A549 (cell line): ENCODE measurements at regions not wholly inside any gene's neighbourhood (a gene's known extent, or its start where the extent isn't known, plus 50 kb on each side); places are given as distances from the start of the nearest gene placed in this dataset.

Source experiments
- ATAC-seq, 2 experiments: fragments of 200-7000 bp in 1 of 2; fragments of >200 bp in 1 of 2; cut with Nextera tagmentation in 1 of 2; cut with Tn5 transposase in 1 of 2; 3 replicates each; pipeline versions ENCODE4 v1.8.0 to v1.9.1; 2018 to 2020; ENCODE audit warnings: mild to moderate bottlenecking in 1 of 2, moderate library complexity in 1 of 2
- CTCF ChIA-PET: fragments of 300-600 bp; sonication (Branson Sonifier 250); formaldehyde crosslinking; extraction: SDS; loops from one replicate; lab custom pipeline; 2021; ENCODE audit warnings: antibody characterized with exemption, inconsistent platforms; lab: Yijun Ruan, JAX
- POLR2A ChIA-PET: fragments of 350-600 bp; formaldehyde crosslinking; extraction: SDS; loops from one replicate; lab custom pipeline; 2021; ENCODE audit warnings: antibody characterized with exemption, inconsistent platforms; lab: Yijun Ruan, JAX
- DNase-seq, 2 experiments: peaks; one replicate each; pipeline versions ENCODE4 v3.0.0 to v3.0.0-alpha.2; 2011 to 2016; ENCODE audit warnings: low read depth in 1 of 2, low spot score in 1 of 2
- FAIRE-seq: peaks from 2 replicates; lab custom pipeline; 2011; peaks lifted over from hg19 to GRCh38; lab: Jason Lieb, UNC
- H3K27ac ChIP-seq, 2 experiments: fragments of >200 bp; sonication (Bioruptor Twin); formaldehyde crosslinking; 3 replicates each; pipeline ENCODE4 v1.5.1; 2016 to 2017
- H3K4me1 ChIP-seq: fragments of >200 bp; sonication (Bioruptor Twin); formaldehyde crosslinking; 3 replicates; pipeline ENCODE4 v1.6.1; 2016
- H3K4me2 ChIP-seq: fragments of >200 bp; sonication (Bioruptor Twin); formaldehyde crosslinking; 3 replicates; pipeline ENCODE4 v1.6.1; 2016
- H3K4me3 ChIP-seq: fragments of >200 bp; sonication (Bioruptor Twin); formaldehyde crosslinking; 3 replicates; pipeline ENCODE4 v1.5.1; 2016
- H3K9me3 ChIP-seq: fragments of >200 bp; sonication (Bioruptor Twin); formaldehyde crosslinking; 3 replicates; pipeline ENCODE4 v1.6.1; 2016
- BHLHE40 ChIP-seq: IDR thresholded peaks from 2 replicates; pipeline ENCODE4 v1.6.1; 2012; ENCODE audit warnings: low read depth, low read length, inconsistent platforms
- CEBPB ChIP-seq, 2 experiments: fragments of >200 bp in 1 of 2; sonication (Bioruptor Twin) in 1 of 2; formaldehyde crosslinking in 1 of 2; IDR thresholded peaks; 2 replicates each; pipeline ENCODE4 v1.6.1; 2012 to 2016
- CHD2 ChIP-seq: fragments of 150-350 bp; IDR thresholded peaks from 2 replicates; pipeline ENCODE4 v1.6.1; 2014; ENCODE audit warnings: low read length; ENCODE audit not compliant: partially characterized antibody
- CHD4 ChIP-seq: fragments of 200-600 bp; sonication (generic); IDR thresholded peaks from 2 replicates; pipeline ENCODE4 v1.6.1; 2016; ENCODE audit warnings: antibody characterized with exemption, mild to moderate bottlenecking, borderline replicate concordance
- EHF ChIP-seq: fragments of 250-450 bp; sonication (Bioruptor Pico); IDR thresholded peaks from 2 replicates; pipeline ENCODE4 v1.5.0; 2020; ENCODE audit warnings: mild to moderate bottlenecking
- EP300 ChIP-seq, 2 experiments: fragments of >200 bp; sonication (Bioruptor Twin); formaldehyde crosslinking; IDR thresholded peaks; 2 replicates in 1 of 2; 3 replicates in 1 of 2; pipeline ENCODE4 v1.6.1; 2016 to 2017
- FOSB ChIP-seq: fragments of 250-450 bp; sonication (Bioruptor Pico); IDR thresholded peaks from 2 replicates; pipeline ENCODE4 v1.5.0; 2020; ENCODE audit warnings: mild to moderate bottlenecking, moderate library complexity
- FOXS1 ChIP-seq: fragments of 250-450 bp; sonication (Bioruptor Pico); IDR thresholded peaks from 2 replicates; pipeline ENCODE4 v1.5.0; 2020; ENCODE audit warnings: mild to moderate bottlenecking, moderate library complexity
- GATA3 ChIP-seq: IDR thresholded peaks from 2 replicates; pipeline ENCODE4 v1.6.1; 2012; ENCODE audit warnings: borderline replicate concordance
- HDAC2 ChIP-seq: fragments of 200-600 bp; sonication (generic); IDR thresholded peaks from 2 replicates; pipeline ENCODE4 v1.6.1; 2016
- HOXB13 ChIP-seq: fragments of 250-450 bp; sonication (Bioruptor Pico); IDR thresholded peaks from 2 replicates; pipeline ENCODE4 v1.5.0; 2020; ENCODE audit warnings: low read depth, mild to moderate bottlenecking, moderate library complexity
- JUNB ChIP-seq: fragments of >200 bp; sonication (Bioruptor Twin); formaldehyde crosslinking; IDR thresholded peaks from 2 replicates; pipeline ENCODE4 v1.6.1; 2016
- KDM1A ChIP-seq: fragments of 200-600 bp; sonication (generic); IDR thresholded peaks from 2 replicates; pipeline ENCODE4 v1.6.1; 2016; ENCODE audit warnings: low read depth, mild to moderate bottlenecking
- MAFK ChIP-seq: fragments of 450-650 bp; IDR thresholded peaks from 2 replicates; pipeline ENCODE4 v1.6.1; 2014; ENCODE audit not compliant: partially characterized antibody
- MAZ ChIP-seq: fragments of 150-350 bp; IDR thresholded peaks from 2 replicates; pipeline ENCODE4 v1.6.1; 2014; ENCODE audit warnings: antibody characterized with exemption, low read depth, low read length, borderline replicate concordance
- NFE2L2 ChIP-seq: fragments of 150-350 bp; conservative IDR thresholded peaks from 2 replicates; pipeline ENCODE4 v1.6.1; 2014; ENCODE audit warnings: low read length
- POLR2A ChIP-seq: IDR thresholded peaks from 2 replicates; pipeline ENCODE4 v1.6.1; 2012; ENCODE audit warnings: mild to moderate bottlenecking, low read length
- POLR2AphosphoS2 ChIP-seq: conservative IDR thresholded peaks from 2 replicates; pipeline ENCODE4 v1.6.1; 2012; ENCODE audit warnings: low read length, improper control_type of control experiment, inconsistent platforms
- RAD21 ChIP-seq, 2 experiments: fragments of >200 bp in 1 of 2; sonication (Bioruptor Twin) in 1 of 2; formaldehyde crosslinking in 1 of 2; IDR thresholded peaks in 1 of 2; conservative IDR thresholded peaks in 1 of 2; 2 replicates in 1 of 2; 3 replicates in 1 of 2; pipeline ENCODE4 v1.6.1; 2012 to 2018; ENCODE audit warnings: inconsistent platforms in 1 of 2
- RCOR1 ChIP-seq: fragments of 150-350 bp; IDR thresholded peaks from 2 replicates; pipeline ENCODE4 v1.6.1; 2014; ENCODE audit warnings: antibody characterized with exemption, low read length, low read depth
- RNF2 ChIP-seq: fragments of 200-600 bp; sonication (generic); IDR thresholded peaks from 2 replicates; pipeline ENCODE4 v1.6.1; 2016; ENCODE audit warnings: low read depth, mild to moderate bottlenecking, antibody characterized with exemption, moderate library complexity, borderline replicate concordance
- SMC3 ChIP-seq: fragments of >200 bp; sonication (Bioruptor Twin); formaldehyde crosslinking; IDR thresholded peaks from 3 replicates; pipeline ENCODE4 v1.6.1; 2018; ENCODE audit warnings: inconsistent platforms
- TFCP2L1 ChIP-seq: fragments of 250-450 bp; sonication (Bioruptor Pico); IDR thresholded peaks from 2 replicates; pipeline ENCODE4 v1.5.0; 2021; ENCODE audit warnings: mild to moderate bottlenecking
- ZC3H11A ChIP-seq: fragments of 450-650 bp; IDR thresholded peaks from 2 replicates; pipeline ENCODE4 v1.6.1; 2014; ENCODE audit warnings: antibody characterized with exemption, mild to moderate bottlenecking
- ZNF302 ChIP-seq: fragments of 250-450 bp; sonication (Bioruptor Pico); IDR thresholded peaks from 2 replicates; pipeline ENCODE4 v1.9.0; 2021; ENCODE audit warnings: inconsistent platforms, mild to moderate bottlenecking, moderate library complexity
- WGBS: methylation state at CpG from one replicate; pipeline ENCODE4 v1.1.6; 2017; ENCODE audit errors: missing lambda C conversion rate; 5-methylcytosine and 5-hydroxymethylcytosine counted together
- TF ChIP-seq, protein P1 (sequence below): IDR thresholded peaks from 2 replicates; pipeline ENCODE4 v1.6.1; 2012
- TF ChIP-seq, protein P2 (sequence below): IDR thresholded peaks from 2 replicates; pipeline ENCODE4 v1.6.1; 2012
- TF ChIP-seq, protein P3 (sequence below): fragments of 250-450 bp; sonication (Bioruptor Pico); IDR thresholded peaks from 2 replicates; pipeline ENCODE4 v1.5.0; 2020; ENCODE audit warnings: low read depth, mild to moderate bottlenecking, moderate library complexity
- TF ChIP-seq, protein P4 (sequence below): fragments of >200 bp; sonication (Bioruptor Twin); formaldehyde crosslinking; IDR thresholded peaks from 3 replicates; pipeline ENCODE4 v1.6.1; 2016

DNA sequence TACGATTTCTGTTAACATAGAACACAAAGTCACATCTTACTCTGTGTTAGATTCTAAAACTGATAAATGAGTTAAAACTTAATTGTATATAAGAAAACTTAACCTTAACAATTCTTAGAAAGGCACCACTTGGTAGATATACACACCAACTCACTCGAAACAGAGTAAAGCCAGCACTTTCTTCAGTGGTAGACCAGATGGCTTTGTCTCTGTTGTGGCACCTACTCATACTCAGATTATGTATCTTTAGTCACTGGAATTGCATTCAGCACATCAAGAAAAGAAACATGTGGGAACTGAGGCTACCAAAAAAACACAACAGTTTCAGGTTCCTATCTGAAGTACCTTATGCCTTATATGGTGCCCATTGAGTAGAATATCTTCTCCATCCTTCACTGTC lies 192.5 kb downstream of the ZNF608 start:
- CTCF ChIA-PET = no interaction called here
- POLR2A ChIA-PET = no interaction called here
- no peak overlapping the region for H3K4me2 ChIP-seq
- no peaks in the 10 kb centered on the region for H3K4me1 ChIP-seq
- FAIRE-seq (no peak), DNase-seq (no peak), ATAC-seq (no peak)
- WGBS = 83% methylated on average over 2 of the region's 2 CpGs
- H3K4me3 ChIP-seq = no peak overlapping the region
- no peaks in the 10 kb centered on the region for H3K9me3 ChIP-seq
- H3K27ac ChIP-seq = no peak overlapping the region
- no peak for TF ChIP-seq FOSB (CRISPR knock-in tag)
- no peak for TF ChIP-seq MAFK
- TF ChIP-seq CEBPB (IDR thresholded peaks at IDR 0.05) = no peak
- TF ChIP-seq SMC3 = no peak
- TF ChIP-seq ZNF302 = no peak
- TF ChIP-seq GATA3 = no peak
- no peak for TF ChIP-seq POLR2A
- no peak for TF ChIP-seq CHD2
- TF ChIP-seq MAZ = no peak
- no peak for TF ChIP-seq TFCP2L1 (CRISPR knock-in tag)
- TF ChIP-seq BHLHE40 = no peak
- TF ChIP-seq RNF2 = no peak
- no peak for TF ChIP-seq JUNB
- TF ChIP-seq EP300 (IDR thresholded peaks at IDR 0.05) = no peak
- TF ChIP-seq NFE2L2 = no peak
- TF ChIP-seq HOXB13 (CRISPR knock-in tag) = no peak

DNA sequence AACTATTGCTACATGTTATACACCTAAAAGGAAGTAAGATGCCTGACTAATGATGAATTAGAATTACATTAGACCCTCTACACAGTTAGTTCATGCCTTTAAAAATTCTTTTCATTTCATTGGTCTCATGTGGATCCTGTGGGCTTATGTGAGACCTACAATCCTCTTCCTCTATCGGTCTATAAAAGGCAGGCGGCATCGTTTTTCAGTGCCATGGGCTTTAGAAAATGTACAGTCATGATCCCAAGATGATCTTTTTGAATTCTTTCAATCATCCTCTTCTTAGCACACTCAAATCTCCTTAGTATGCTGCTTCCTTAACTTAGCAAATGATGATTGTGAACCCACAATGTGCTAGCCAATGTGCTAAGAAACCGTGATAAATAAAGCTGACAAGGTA lies 193.9 kb downstream of the ZNF608 start:
- ChIA-PET CTCF (no interaction called here), POLR2A (no interaction called here)
- DNase-seq (no peak), ATAC-seq (no peak), FAIRE-seq (no peak)
- no peaks in the 10 kb centered on the region for H3K9me3 ChIP-seq
- TF ChIP-seq ZC3H11A = no peak
- no peak for TF ChIP-seq CEBPB (IDR thresholded peaks at IDR 0.05)
- no peak for TF ChIP-seq KDM1A
- TF ChIP-seq, protein P1, sequence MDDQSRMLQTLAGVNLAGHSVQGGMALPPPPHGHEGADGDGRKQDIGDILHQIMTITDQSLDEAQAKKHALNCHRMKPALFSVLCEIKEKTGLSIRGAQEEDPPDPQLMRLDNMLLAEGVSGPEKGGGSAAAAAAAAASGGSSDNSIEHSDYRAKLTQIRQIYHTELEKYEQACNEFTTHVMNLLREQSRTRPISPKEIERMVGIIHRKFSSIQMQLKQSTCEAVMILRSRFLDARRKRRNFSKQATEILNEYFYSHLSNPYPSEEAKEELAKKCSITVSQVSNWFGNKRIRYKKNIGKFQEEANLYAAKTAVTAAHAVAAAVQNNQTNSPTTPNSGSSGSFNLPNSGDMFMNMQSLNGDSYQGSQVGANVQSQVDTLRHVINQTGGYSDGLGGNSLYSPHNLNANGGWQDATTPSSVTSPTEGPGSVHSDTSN = no peak
- no peak for TF ChIP-seq NFE2L2
- TF ChIP-seq, protein P2, sequence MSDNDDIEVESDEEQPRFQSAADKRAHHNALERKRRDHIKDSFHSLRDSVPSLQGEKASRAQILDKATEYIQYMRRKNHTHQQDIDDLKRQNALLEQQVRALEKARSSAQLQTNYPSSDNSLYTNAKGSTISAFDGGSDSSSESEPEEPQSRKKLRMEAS = no peak
- H3K4me2 ChIP-seq = no peak overlapping the region
- no peaks in the 10 kb centered on the region for H3K4me1 ChIP-seq
- H3K4me3 ChIP-seq = no peak overlapping the region
- no peak overlapping the region for H3K27ac ChIP-seq
- 86% methylated on average over 4 of the region's 4 CpGs for WGBS

DNA sequence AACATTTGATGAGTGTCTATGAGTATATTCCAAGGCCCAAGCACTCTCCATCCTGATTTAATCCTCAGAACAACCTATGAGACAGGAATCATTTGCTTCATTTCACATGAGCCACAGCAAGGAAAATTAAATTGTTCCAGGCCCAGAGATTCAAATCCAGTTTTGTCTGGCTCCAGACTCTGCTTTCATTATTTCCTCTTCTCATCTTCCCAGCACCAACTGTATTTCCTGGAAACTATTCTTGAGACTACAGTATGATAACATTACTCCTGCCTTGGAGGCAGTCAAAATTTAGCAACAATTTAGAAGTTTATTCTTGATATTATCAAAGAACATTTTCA lies 194.5 kb downstream of the ZNF608 start:
- H3K4me2 ChIP-seq = no peak overlapping the region
- no peaks in the 10 kb centered on the region for H3K9me3 ChIP-seq
- POLR2A ChIA-PET = no interaction called here
- no peaks in the 10 kb centered on the region for H3K4me1 ChIP-seq
- TF ChIP-seq RCOR1 (no peak), RAD21 (conservative IDR thresholded peaks at IDR 0.05 in 1 of 2, IDR thresholded peaks at IDR 0.05 in 1 of 2) (no peak), FOXS1 (no peak), HDAC2 (no peak), CHD4 (no peak), SMC3 (no peak), POLR2AphosphoS2 (no peak), EHF (CRISPR knock-in tag) (no peak), EP300 (IDR thresholded peaks at IDR 0.05) (no peak), FOSB (CRISPR knock-in tag) (no peak), HOXB13 (CRISPR knock-in tag) (no peak)
- TF ChIP-seq, protein P3, sequence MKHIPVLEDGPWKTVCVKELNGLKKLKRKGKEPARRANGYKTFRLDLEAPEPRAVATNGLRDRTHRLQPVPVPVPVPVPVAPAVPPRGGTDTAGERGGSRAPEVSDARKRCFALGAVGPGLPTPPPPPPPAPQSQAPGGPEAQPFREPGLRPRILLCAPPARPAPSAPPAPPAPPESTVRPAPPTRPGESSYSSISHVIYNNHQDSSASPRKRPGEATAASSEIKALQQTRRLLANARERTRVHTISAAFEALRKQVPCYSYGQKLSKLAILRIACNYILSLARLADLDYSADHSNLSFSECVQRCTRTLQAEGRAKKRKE (CRISPR knock-in tag) = no peak
- TF ChIP-seq, protein P4, sequence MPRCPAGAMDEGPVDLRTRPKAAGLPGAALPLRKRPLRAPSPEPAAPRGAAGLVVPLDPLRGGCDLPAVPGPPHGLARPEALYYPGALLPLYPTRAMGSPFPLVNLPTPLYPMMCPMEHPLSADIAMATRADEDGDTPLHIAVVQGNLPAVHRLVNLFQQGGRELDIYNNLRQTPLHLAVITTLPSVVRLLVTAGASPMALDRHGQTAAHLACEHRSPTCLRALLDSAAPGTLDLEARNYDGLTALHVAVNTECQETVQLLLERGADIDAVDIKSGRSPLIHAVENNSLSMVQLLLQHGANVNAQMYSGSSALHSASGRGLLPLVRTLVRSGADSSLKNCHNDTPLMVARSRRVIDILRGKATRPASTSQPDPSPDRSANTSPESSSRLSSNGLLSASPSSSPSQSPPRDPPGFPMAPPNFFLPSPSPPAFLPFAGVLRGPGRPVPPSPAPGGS = no peak
- CTCF ChIA-PET = no interaction called here
- no peak overlapping the region for H3K4me3 ChIP-seq
- H3K27ac ChIP-seq = no peak overlapping the region
- DNase-seq (no peak), ATAC-seq (no peak), FAIRE-seq (no peak)
